ENCODE measurements at regions not wholly inside any gene's neighbourhood (a gene's known extent, or its start where the extent isn't known, plus 50 kb on each side); places are given as distances from the start of the nearest gene placed in this dataset.

DNA sequence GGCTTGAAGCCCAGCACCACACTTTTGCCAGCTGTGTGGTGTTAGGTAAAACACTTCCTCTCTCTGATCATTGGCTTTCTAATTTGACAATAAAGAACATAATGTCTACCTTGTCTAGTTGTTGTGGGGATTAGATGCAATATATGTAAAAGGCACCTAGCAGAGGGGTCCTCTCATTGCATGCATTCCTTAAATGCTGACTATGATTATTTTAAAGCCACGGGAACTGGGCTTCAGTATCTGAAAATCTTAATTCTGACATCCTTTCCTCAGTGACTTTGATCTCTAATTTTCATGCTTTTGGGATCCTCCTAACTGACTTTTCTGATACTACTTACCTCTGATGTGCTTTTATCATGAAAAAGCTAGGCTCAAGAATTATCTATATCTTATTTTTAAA is 596.3 kb downstream of the TAFA4 start:
- no peaks in the 10 kb centered on the region for H3K4me1 ChIP-seq (ENCODE audit: control insufficient read depth, extremely low read depth, insufficient read depth, low read length)
- TF ChIP-seq GATA2 (IDR thresholded peaks at IDR 0.05; ENCODE audit: insufficient read depth, insufficient read length, low read depth, low read length) (no peak), MYC (IDR thresholded peaks at IDR 0.05; ENCODE audit: low read depth, low read length) (no peak), FOS (IDR thresholded peaks at IDR 0.05; ENCODE audit: borderline replicate concordance, insufficient read depth, low read length) (no peak), EZH2 (IDR thresholded peaks at IDR 0.05; ENCODE audit: borderline replicate concordance, low read depth, low read length, severe bottlenecking) (no peak), JUN (IDR thresholded peaks at IDR 0.05; ENCODE audit: borderline replicate concordance, insufficient read depth, insufficient read length, low read depth) (no peak), POLR2AphosphoS5 (IDR thresholded peaks at IDR 0.05; ENCODE audit: insufficient read depth, low read depth, low read length) (no peak), POLR2A (IDR thresholded peaks at IDR 0.05; ENCODE audit: low read depth, low read length) (no peak)
- TF ChIP-seq, protein P1, sequence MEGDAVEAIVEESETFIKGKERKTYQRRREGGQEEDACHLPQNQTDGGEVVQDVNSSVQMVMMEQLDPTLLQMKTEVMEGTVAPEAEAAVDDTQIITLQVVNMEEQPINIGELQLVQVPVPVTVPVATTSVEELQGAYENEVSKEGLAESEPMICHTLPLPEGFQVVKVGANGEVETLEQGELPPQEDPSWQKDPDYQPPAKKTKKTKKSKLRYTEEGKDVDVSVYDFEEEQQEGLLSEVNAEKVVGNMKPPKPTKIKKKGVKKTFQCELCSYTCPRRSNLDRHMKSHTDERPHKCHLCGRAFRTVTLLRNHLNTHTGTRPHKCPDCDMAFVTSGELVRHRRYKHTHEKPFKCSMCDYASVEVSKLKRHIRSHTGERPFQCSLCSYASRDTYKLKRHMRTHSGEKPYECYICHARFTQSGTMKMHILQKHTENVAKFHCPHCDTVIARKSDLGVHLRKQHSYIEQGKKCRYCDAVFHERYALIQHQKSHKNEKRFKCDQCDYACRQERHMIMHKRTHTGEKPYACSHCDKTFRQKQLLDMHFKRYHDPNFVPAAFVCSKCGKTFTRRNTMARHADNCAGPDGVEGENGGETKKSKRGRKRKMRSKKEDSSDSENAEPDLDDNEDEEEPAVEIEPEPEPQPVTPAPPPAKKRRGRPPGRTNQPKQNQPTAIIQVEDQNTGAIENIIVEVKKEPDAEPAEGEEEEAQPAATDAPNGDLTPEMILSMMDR (IDR thresholded peaks at IDR 0.05; ENCODE audit: extremely low read depth in 1 of 2, insufficient read depth in 1 of 2, low read depth in 1 of 2, low read length in 2 of 2): no peak
- TF ChIP-seq, protein P2, sequence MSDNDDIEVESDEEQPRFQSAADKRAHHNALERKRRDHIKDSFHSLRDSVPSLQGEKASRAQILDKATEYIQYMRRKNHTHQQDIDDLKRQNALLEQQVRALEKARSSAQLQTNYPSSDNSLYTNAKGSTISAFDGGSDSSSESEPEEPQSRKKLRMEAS (IDR thresholded peaks at IDR 0.05; ENCODE audit: insufficient read depth, insufficient read length): no peak
- no peak overlapping the region for H3K27ac ChIP-seq (ENCODE audit: insufficient read depth, low read depth, low read length)
- H2AFZ ChIP-seq (ENCODE audit: low read depth, low read length): no peak overlapping the region
- no peak overlapping the region for H3K4me2 ChIP-seq (ENCODE audit: insufficient read depth, low read length)
- no peaks in the 10 kb centered on the region for H3K36me3 ChIP-seq (ENCODE audit: control insufficient read depth in 2 of 2, extremely low read depth in 1 of 2, insufficient read depth in 2 of 2, low read length in 2 of 2)
- POLR2A ChIA-PET: no interaction called here
- intact Hi-C loops (cut with micrococcal nuclease): no loop called here
- H4K20me1 ChIP-seq (replicated peaks; ENCODE audit: control insufficient read depth, extremely low read depth, insufficient read depth, low read length): no peaks in the 10 kb centered on the region
- H3K9me1 ChIP-seq (replicated peaks; ENCODE audit: control insufficient read depth, extremely low read depth, insufficient read depth, low read length): no peaks in the 10 kb centered on the region
- H3K79me2 ChIP-seq (ENCODE audit: control insufficient read depth, insufficient read depth, low read length): no peaks in the 10 kb centered on the region
- DNase-seq (ENCODE audit: low read depth, low spot score) (no peak), FAIRE-seq (no peak)
- no peak overlapping the region for H3K9ac ChIP-seq (replicated peaks; ENCODE audit: extremely low read depth, insufficient read depth, low read length)
- CTCF ChIA-PET: no interaction called here
- no peak overlapping the region for H3K4me3 ChIP-seq (replicated peaks in 1 of 3; ENCODE audit: insufficient read depth in 1 of 3, low read depth in 1 of 3, low read length in 3 of 3)
- BruUV-seq (replicated peaks): no TSS peak
- H3K27me3 ChIP-seq (ENCODE audit: control insufficient read depth in 2 of 2, insufficient read depth in 2 of 2, low read length in 2 of 2): no peaks in the 10 kb centered on the region
- dilution Hi-C loops (cut with MboI; ENCODE audit: extremely low pct_ligation_motif_present, low sequenced_read_pairs): no loop called here
- H3K9me3 ChIP-seq (replicated peaks; ENCODE audit: control insufficient read depth, insufficient read depth, low read length): no peaks in the 10 kb centered on the region

Data from endothelial cell of umbilical vein (primary cell).